HG02798 (cell line): ENCODE measurements at regions not wholly inside any gene's neighbourhood (a gene's known extent, or its start where the extent isn't known, plus 50 kb on each side); places are given as distances from the start of the nearest gene placed in this dataset.
"Not testable (repeated sequence)": the region's sequence is repeated elsewhere in the genome, so short reads cannot be mapped to it uniquely, and the experiment has no call there.

Source experiments
- ATAC-seq: cut with Tn5 transposase; IDR thresholded peaks from one replicate; pipeline ENCODE4 v1.9.1; 2021; ENCODE audit warnings: mild to moderate bottlenecking; ENCODE audit not compliant: unreplicated experiment, poor library complexity

- ATAC-seq, result not testable (repeated sequence)
Observed at GRCh38 chr21:6058997-6059396, 4462.4 kb upstream of the TPTE start.

GRCh38 chr21:6060054-6060681 lies 4461.2 kb upstream of the TPTE start:
- not testable (repeated sequence) for ATAC-seq

GRCh38 chr21:6066320-6066985 lies 4454.9 kb upstream of the TPTE start:
- not testable (repeated sequence) for ATAC-seq

GRCh38 chr21:6068098-6068831 lies 4453.1 kb upstream of the TPTE start:
- ATAC-seq, result not testable (repeated sequence)

- not testable (repeated sequence) for ATAC-seq
Observed at GRCh38 chr21:6070213-6070612, 4451.2 kb upstream of the TPTE start.

- not testable (repeated sequence) for ATAC-seq
Observed at GRCh38 chr21:6072691-6073090, 4448.7 kb upstream of the TPTE start.

- ATAC-seq, result not testable (repeated sequence)
Observed at GRCh38 chr21:6073993-6074705, 4447.2 kb upstream of the TPTE start.

GRCh38 chr21:6074935-6075334 lies 4446.4 kb upstream of the TPTE start:
- not testable (repeated sequence) for ATAC-seq

- not testable (repeated sequence) for ATAC-seq
Observed at GRCh38 chr21:6075627-6076208, 4445.7 kb upstream of the TPTE start.

GRCh38 chr21:6077358-6077757 lies 4444.0 kb upstream of the TPTE start:
- not testable (repeated sequence) for ATAC-seq

- ATAC-seq, result not testable (repeated sequence)
Observed at GRCh38 chr21:6078902-6079301, 4442.5 kb upstream of the TPTE start.

- ATAC-seq, result not testable (repeated sequence)
Observed at GRCh38 chr21:6080941-6081655, 4440.3 kb upstream of the TPTE start.

- not testable (repeated sequence) for ATAC-seq
Observed at GRCh38 chr21:6082166-6082565, 4439.2 kb upstream of the TPTE start.

- not testable (repeated sequence) for ATAC-seq
Observed at GRCh38 chr21:6083574-6084120, 4437.7 kb upstream of the TPTE start.

- not testable (repeated sequence) for ATAC-seq
Observed at GRCh38 chr21:6086038-6086437, 4435.3 kb upstream of the TPTE start.

GRCh38 chr21:6087579-6088178 lies 4433.7 kb upstream of the TPTE start:
- ATAC-seq, result not testable (repeated sequence)

- ATAC-seq, result not testable (repeated sequence)
Observed at GRCh38 chr21:6090286-6090908, 4431.0 kb upstream of the TPTE start.

GRCh38 chr21:6091335-6092027 lies 4429.9 kb upstream of the TPTE start:
- not testable (repeated sequence) for ATAC-seq
